Lung (tissue), 11 donors: ENCODE measurements at regions not wholly inside any gene's neighbourhood (a gene's known extent, or its start where the extent isn't known, plus 50 kb on each side); places are given as distances from the start of the nearest gene placed in this dataset.

ENCODE experiments used
- ATAC-seq: fragments of 200-7000 bp; cut with Tn5 transposase; one replicate; pipeline ENCODE4 v1.9.1; 2020; ENCODE audit warnings: moderate number of reproducible peaks; ENCODE audit not compliant: insufficient read depth, low FRiP score
- DNase-seq, 3 donors: peaks; one replicate each; pipeline ENCODE4 v3.0.0-alpha.2; 2013 to 2017
- H3K27ac ChIP-seq, 2 donors: one replicate each; pipeline ENCODE4 v1.5.1; 2013; ENCODE audit warnings: mild to moderate bottlenecking in 2 of 2, moderate library complexity in 2 of 2, control low read depth in 1 of 2, inconsistent platforms in 1 of 2, low read depth in 1 of 2, low read length in 1 of 2
- H3K27me3 ChIP-seq, 3 donors: one replicate each; pipeline ENCODE4 v1.5.1; 2013; ENCODE audit warnings: low read length in 2 of 3; ENCODE audit not compliant: control insufficient read depth in 3 of 3, insufficient read depth in 3 of 3
- H3K36me3 ChIP-seq, 4 donors: one replicate each; pipeline ENCODE4 v1.5.1; 2013; ENCODE audit warnings: low read length in 4 of 4, mild to moderate bottlenecking in 1 of 4, moderate library complexity in 1 of 4; ENCODE audit not compliant: control insufficient read depth in 4 of 4, insufficient read depth in 4 of 4
- H3K4me1 ChIP-seq, 5 donors: one replicate each; pipeline ENCODE4 v1.5.1; 2013; ENCODE audit warnings: low read length in 5 of 5, mild to moderate bottlenecking in 2 of 5, moderate library complexity in 1 of 5; ENCODE audit not compliant: control insufficient read depth in 5 of 5, insufficient read depth in 5 of 5
- H3K4me3 ChIP-seq: one replicate; pipeline ENCODE4 v1.5.1; 2013; ENCODE audit warnings: mild to moderate bottlenecking, control low read depth, moderate library complexity
- H3K9ac ChIP-seq, 2 donors: one replicate each; pipeline ENCODE4 v1.5.1; 2013; ENCODE audit warnings: low read length in 2 of 2, control low read depth in 1 of 2; ENCODE audit not compliant: insufficient read depth in 1 of 2
- H3K9me3 ChIP-seq, 4 donors: one replicate each; pipeline ENCODE4 v1.5.1; 2013; ENCODE audit warnings: low read length in 3 of 4, mild to moderate bottlenecking in 1 of 4, moderate library complexity in 1 of 4; ENCODE audit not compliant: control insufficient read depth in 4 of 4, insufficient read depth in 3 of 4
- CTCF ChIP-seq: IDR thresholded peaks from 2 replicates; pipeline ENCODE4 v1.5.1; 2012; ENCODE audit warnings: mild to moderate bottlenecking; ENCODE audit errors: control extremely low read depth, extremely low read depth
- WGBS, 2 donors: extraction: QIAGEN DNeasy Blood & Tissue Kit; methylation state at CpG; one replicate each; pipeline ENCODE4 v1.1.7; 2013; 5-methylcytosine and 5-hydroxymethylcytosine counted together
- donor health status: control.
- donor health status: control.
- donor health status: Bipolar disorder and iron deficiency.
- donor health status: healthy.
- donor health status: DM: yes; HTN: yes; CAD: no.

- Histone ChIP-seq H3K36me3 (no peaks in the 10 kb centered on the region), H3K9ac (no peak overlapping the region), H3K27me3 (peaks cover 0 to 35% (median 0%) of the 10 kb centered on the region in 3 donors), H3K9me3 (no peaks in the 10 kb centered on the region), H3K27ac (no peak overlapping the region), H3K4me1 (peaks cover 0 to 5% (median 0%) of the 10 kb centered on the region in 5 donors), H3K4me3 (no peak overlapping the region)
- DNase-seq: no peak
- ATAC-seq: no peak
- no peak for TF ChIP-seq CTCF
- 93 to 94% methylated on average over 3 of the region's 3 CpGs for WGBS, 2 donors
Observed at GRCh38 chr17:12537436-12537835, 128.3 kb upstream of the MYOCD start.

GRCh38 chr17:12538003-12538402 lies 127.7 kb upstream of the MYOCD start:
- no peak for TF ChIP-seq CTCF
- H3K9me3 ChIP-seq: no peaks in the 10 kb centered on the region
- H3K4me3 ChIP-seq: no peak overlapping the region
- no peak overlapping the region for H3K27ac ChIP-seq
- H3K9ac ChIP-seq: no peak overlapping the region
- DNase-seq (no peak), ATAC-seq (no peak)
- WGBS, 2 donors: 75 to 77% methylated on average over 2 of the region's 2 CpGs
- no peaks in the 10 kb centered on the region for H3K36me3 ChIP-seq
- peaks cover 0 to 5% (median 0%) of the 10 kb centered on the region in 5 donors for H3K4me1 ChIP-seq
- H3K27me3 ChIP-seq: peaks cover 0 to 33% (median 0%) of the 10 kb centered on the region in 3 donors

- no peaks in the 10 kb centered on the region for H3K4me1 ChIP-seq
- no peak overlapping the region for H3K4me3 ChIP-seq
- 29 to 31% methylated on average over 9 of the region's 9 CpGs for WGBS, 2 donors
- no peaks in the 10 kb centered on the region for H3K9me3 ChIP-seq
- H3K9ac ChIP-seq: no peak overlapping the region
- no peaks in the 10 kb centered on the region for H3K36me3 ChIP-seq
- ATAC-seq (peak; percentile 80), DNase-seq (peak; percentile 33 to 69 (median 61))
- no peak for TF ChIP-seq CTCF
- H3K27me3 ChIP-seq: peaks cover 0 to 27% (median 0%) of the 10 kb centered on the region in 3 donors
- no peak overlapping the region for H3K27ac ChIP-seq
Observed at GRCh38 chr17:12545877-12546513, 119.7 kb upstream of the MYOCD start.

- no peak overlapping the region for H3K4me3 ChIP-seq
- H3K36me3 ChIP-seq: no peaks in the 10 kb centered on the region
- peaks cover 0 to 22% (median 0%) of the 10 kb centered on the region in 3 donors for H3K27me3 ChIP-seq
- H3K9me3 ChIP-seq: no peaks in the 10 kb centered on the region
- TF ChIP-seq CTCF: no peak
- no peaks in the 10 kb centered on the region for H3K4me1 ChIP-seq
- H3K27ac ChIP-seq: no peak overlapping the region
- ATAC-seq (no peak), DNase-seq (no peak)
- no peak overlapping the region for H3K9ac ChIP-seq
- 84 to 88% methylated on average over 2 of the region's 2 CpGs for WGBS, 2 donors
Observed at GRCh38 chr17:12546983-12547382, 118.7 kb upstream of the MYOCD start.
